G401 (cell line): ENCODE measurements at regions not wholly inside any gene's neighbourhood (a gene's known extent, or its start where the extent isn't known, plus 50 kb on each side); places are given as distances from the start of the nearest gene placed in this dataset.

Experiments
- DNase-seq: peaks from one replicate; pipeline ENCODE4 v3.0.0-alpha.2; 2015; ENCODE audit warnings: low spot score
- in situ Hi-C: cut with HindIII; loops from 2 replicates; pipeline ENCODE4 v1.10.0; 2016; ENCODE audit warnings: low sequenced_read_pairs, mixed read lengths

DNA sequence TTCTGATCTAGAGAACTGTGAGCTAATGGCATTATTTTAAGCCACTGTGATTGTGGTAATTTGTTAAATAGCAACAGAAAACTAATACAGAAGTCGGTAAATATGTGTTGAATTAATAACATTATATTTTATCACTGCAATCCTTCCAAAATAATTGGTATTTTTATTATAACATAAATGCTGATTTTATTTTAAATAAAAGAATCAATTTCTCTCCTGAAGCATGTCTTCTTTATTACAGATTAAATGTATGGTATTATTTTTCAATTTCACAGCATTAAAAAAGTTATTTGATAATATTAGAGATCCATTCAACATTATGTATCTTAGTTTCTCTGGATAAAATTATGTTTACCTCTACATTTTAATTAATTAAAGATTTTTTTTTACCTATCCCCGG lies 165.5 kb upstream of the EDIL3 start:
- in situ Hi-C loops: no loop called here

GRCh38 chr5:84549054-84549453 lies 164.4 kb upstream of the EDIL3 start:
- in situ Hi-C loops: no loop called here
- DNase-seq: no peak

More for the DNA sequence above, 165.5 kb upstream of the EDIL3 start:
- DNase-seq: no peak

DNA sequence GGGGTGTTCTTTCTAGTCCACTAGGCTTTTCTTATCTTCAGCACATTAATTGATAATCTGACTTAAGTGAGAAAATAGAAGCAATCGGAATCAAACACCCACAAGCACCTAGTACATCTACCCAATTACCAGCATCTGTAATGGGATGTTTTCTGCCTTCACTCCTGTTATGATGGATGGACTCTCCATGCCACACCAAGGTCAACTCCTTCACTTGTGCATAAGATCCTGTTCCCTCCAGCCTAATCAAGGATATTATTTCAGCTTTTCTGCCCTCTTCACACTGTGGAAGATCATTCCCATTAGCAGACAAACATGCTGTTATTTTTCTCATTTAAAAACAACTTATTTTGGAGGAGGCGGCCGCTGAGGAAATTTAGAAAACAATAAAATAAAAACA lies 162.0 kb upstream of the EDIL3 start:
- DNase-seq: no peak
- in situ Hi-C loops: no loop called here

GRCh38 chr5:84536797-84537196 lies 152.1 kb upstream of the EDIL3 start:
- no peak for DNase-seq
- in situ Hi-C loops: no loop called here

DNA sequence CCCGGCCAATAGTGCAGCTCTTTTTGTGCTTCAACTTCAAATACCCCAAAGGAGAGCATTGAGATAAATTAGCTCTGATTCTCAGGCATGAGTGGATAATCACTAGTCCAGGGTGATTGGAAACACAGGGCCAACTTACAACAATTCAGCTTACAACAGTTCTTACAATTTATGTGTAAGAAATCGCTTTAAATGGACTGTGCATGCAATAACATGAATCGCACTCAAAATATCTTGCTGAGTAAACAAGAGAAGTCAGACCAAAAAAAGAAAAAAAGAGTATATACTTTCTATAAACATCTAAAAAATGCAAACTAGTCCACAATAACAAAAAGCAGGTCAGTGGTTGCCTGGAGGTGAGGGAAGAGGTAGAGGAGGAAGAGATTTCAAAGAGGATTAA lies 150.6 kb upstream of the EDIL3 start:
- in situ Hi-C loops: no loop called here
- no peak for DNase-seq

- in situ Hi-C loops: no loop called here
Measured at GRCh38 chr5:84524491-84524890, 139.8 kb upstream of the EDIL3 start.

GRCh38 chr5:84518862-84519261 lies 134.2 kb upstream of the EDIL3 start:
- DNase-seq: no peak
- in situ Hi-C loops: no loop called here

More at GRCh38 chr5:84524491-84524890, 139.8 kb upstream of the EDIL3 start:
- DNase-seq: no peak

DNA sequence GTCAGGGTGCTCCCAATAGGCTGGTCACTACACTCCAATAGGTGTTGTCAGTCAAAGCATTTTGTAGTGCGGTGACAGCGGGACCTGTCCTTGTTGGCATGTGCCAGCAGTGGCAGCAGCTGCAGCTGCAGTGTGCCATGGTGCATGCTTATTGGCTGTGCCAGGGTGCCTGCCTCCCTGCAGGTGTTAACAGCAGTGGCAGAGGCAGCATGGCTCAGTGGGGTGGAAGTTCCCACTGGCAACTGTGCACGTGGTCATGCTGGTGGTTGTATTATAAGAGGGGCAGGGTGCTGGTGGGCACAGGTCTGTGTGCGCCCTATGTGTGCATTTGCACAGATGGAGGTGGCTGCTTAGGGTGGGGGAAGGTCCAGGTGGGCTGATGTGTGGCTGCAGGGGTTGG lies 133.7 kb upstream of the EDIL3 start:
- DNase-seq: no peak
- in situ Hi-C loops: no loop called here

DNA sequence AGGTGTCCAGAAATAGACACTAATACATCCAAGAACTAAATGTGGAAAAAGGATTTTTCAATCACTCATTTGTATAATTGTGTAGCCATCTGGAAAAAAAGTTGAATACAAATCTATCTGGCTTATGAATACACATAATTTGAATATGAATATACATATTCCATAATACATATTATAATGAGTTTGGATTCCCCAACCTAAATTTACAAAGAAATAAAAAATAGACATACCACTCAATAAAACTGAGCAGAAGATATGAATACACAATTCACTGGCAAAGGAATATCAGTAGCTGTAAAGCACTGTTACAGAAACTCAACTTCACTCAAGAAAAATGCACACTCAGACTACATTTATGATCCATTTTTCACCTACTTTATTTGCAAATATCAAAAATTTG lies 121.9 kb upstream of the EDIL3 start:
- DNase-seq: no peak
- in situ Hi-C loops: no loop called here

DNA sequence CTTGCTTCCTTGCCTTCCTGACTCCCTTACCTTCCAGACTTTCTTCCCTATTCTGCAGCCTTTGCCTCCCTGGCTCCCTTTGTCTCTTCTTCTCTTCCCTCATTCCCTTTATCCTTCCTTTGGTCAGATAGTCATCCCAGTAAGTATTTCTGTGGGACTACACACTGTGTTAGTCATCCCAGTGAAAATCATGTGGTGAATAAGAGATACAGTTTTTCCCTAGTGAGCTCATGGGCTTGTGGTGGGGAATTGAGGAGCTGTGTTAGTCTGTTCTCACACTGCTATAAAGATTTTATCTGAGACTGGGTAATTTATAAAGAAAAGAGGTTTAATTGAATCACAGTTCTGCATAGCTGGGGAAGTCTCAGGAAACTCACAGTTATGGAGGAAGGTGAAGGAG lies 109.8 kb upstream of the EDIL3 start:
- in situ Hi-C loops: no loop called here
- no peak for DNase-seq

DNA sequence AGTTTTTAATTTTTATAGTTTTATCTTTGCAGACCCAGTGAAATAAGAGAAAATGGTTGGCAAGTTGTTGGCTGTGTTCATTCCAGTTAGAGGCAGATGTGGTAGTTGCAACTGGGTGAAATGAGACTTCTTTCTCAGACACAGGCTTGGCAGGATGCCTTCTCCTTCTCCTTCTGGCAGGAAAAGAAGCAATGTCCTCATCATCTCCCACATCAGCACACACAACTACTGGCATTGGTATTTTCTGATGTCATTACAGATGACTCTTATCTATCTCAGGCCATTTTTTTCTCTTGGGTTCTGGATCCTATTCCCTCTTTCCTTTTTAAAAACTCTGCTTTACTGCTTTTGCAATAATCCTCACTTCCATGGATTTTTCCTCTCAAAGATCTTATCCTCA lies 103.3 kb upstream of the EDIL3 start:
- no peak for DNase-seq
- in situ Hi-C loops: no loop called here

GRCh38 chr5:84480873-84481637 lies 96.4 kb upstream of the EDIL3 start:
- DNase-seq: no peak
- in situ Hi-C loops: no loop called here

GRCh38 chr5:84478603-84479002 lies 93.9 kb upstream of the EDIL3 start:
- in situ Hi-C loops: no loop called here
- no peak for DNase-seq

GRCh38 chr5:84477485-84477884 lies 92.8 kb upstream of the EDIL3 start:
- in situ Hi-C loops: no loop called here
- no peak for DNase-seq

DNA sequence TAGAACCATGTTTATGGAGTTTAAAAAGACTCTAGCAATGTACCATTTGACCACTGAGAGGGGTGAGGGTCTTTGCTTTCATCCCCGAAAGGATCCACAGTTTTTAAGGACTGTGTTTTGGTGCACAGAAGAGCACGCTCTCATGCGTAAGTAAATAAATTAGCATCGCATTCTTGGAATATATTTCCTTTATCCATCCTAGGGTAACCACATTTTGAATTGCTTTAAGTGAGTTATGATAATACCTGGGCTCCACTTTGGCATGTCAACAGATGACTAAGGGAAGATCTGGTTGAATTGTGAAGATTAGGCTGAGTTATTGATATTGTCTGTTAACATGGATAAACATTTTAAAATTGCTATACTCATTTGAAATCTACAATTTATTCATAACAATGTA lies 89.4 kb upstream of the EDIL3 start:
- in situ Hi-C loops: no loop called here
- no peak for DNase-seq

DNA sequence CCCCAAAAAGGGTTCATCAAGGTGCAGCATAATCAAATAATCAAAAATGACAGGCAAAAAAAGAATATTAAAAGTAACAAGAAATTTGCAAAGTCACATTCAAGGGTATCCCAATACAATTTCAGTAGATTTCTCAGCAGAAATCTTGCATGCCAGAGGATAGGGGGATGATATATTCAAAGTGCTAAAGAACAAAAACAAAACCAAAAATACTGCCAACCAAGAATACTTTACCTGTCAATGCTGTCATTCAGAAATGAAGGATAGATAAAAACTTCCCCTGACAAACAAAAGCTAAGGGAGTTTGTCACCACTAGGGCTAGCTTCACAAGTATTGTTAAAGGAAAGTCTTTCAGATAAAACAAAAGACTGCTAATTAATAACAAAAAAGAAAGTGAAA lies 68.7 kb upstream of the EDIL3 start:
- in situ Hi-C loops: no loop called here
- DNase-seq: no peak

GRCh38 chr5:84450617-84451414 lies 66.1 kb upstream of the EDIL3 start:
- in situ Hi-C loops: no loop called here
- DNase-seq: no peak

GRCh38 chr5:84445049-84445685 lies 60.5 kb upstream of the EDIL3 start:
- no peak for DNase-seq
- in situ Hi-C loops: no loop called here

DNA sequence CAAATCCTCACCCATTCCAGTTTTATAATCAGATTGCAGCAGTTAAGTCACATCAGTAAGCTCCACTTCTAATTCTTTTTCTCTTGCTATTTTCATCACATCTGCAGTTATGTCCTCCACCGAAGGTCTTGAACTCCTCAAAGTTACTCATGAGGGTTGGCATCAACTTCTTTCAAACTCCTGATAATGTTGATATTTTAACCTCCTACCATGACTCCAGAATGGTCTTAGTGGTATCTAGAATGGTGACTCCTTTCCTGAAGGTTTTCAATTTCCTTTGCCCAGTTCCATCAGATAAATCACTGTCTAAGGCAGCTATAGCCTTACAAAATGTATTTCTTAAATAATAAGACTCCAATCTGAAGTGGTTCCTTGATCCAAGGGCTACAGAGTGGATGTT lies 53.8 kb upstream of the EDIL3 start:
- in situ Hi-C loops: no loop called here
- no peak for DNase-seq

DNA sequence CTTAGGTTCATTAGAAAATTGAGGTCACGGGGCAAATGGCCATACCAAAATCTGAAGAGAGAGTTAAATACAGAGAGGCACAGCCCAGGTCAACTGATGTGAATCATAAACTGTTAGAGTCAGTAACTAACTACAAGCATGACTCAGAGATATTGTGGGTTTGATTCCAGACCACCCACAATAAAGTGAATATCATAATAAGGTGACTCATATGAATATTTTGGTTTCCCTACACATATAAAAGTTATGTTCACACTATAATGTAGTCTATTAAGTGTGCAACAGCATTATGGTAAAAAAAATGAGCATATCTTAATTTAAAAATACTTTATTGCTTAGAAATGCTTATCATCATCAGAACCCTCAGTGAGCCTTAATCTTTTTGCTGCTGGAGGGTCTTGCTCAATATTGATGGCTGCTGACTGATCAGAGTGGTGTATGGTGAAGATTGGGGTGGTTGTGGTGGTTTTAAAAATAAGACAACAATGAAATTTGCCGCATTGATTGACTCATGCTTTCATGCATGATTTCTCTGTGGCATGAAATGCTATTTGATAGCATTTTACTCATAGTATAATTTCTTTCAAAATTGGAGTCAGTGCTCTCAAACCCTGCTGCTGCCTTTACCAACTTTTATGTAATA lies 53.1 kb upstream of the EDIL3 start:
- no peak for DNase-seq
- in situ Hi-C loops: no loop called here
